ENCODE measurements at regions not wholly inside any gene's neighbourhood (a gene's known extent, or its start where the extent isn't known, plus 50 kb on each side); places are given as distances from the start of the nearest gene placed in this dataset.
"Not testable (repeated sequence)": the region's sequence is repeated elsewhere in the genome, so short reads cannot be mapped to it uniquely, and the experiment has no call there.

DNA sequence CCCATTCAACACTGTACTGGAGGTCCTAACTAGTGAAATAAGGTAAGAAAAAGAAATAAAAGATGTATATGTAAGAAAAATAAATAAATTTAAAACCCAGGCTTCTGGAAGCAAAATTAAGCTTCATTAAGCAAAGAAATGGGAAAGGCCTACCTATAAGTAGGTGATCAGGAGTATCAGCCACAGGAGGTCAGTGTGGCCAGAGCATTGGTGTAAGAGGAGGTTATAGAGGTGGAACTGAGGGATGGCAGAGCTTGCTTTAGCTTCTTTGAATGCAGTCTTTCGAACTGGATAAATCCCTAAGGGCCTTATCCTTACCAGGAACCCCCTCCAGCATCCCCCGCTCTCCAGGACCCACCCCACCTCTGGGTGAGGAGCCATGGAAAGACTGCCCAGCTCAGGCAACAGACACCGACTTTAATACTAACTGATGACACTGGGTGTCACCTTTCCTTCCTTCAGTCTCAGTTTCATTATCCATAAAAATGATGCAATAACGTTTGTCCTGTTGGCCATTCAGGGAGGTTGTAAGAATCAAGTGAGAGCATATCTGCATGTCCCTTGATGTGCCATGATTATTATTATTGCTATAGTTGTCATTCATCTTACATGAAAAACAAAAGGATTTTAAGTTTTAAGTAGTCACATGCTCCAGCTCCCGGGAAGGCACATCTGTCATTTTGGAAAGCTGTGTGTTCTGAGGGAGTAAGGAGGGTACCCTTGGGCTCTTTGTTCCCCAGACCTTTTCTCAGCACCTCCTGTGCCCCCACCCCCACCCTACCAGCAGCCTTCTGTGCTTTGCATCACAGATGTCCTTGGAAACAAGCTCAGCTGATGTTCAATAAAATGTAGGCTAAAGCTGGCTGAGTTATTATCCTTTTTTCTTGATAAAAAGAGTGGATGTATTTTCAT, 50.8 kb upstream of the CTNNA1 start:
- DNase-seq = no peak

DNA sequence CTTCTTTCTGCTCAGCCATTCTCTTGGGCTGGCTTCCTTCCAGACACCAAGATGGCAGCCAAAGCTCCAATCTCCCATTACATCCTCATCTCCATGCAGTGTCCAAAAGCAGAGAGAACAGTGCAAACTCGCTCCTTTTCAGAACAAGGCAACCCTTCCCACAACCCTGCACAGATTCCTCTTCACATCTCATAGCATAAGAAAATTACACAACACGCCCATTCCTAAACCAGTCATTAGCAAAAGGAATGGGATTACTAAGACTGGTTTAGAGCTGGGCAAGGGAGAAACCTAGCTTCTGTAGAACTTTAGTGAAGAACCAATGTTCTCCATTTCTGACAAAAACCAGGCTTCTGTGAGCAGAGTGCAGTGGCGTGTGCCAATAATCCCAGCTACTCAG, 51.5 kb upstream of the CTNNA1 start:
- no peak for DNase-seq

DNA sequence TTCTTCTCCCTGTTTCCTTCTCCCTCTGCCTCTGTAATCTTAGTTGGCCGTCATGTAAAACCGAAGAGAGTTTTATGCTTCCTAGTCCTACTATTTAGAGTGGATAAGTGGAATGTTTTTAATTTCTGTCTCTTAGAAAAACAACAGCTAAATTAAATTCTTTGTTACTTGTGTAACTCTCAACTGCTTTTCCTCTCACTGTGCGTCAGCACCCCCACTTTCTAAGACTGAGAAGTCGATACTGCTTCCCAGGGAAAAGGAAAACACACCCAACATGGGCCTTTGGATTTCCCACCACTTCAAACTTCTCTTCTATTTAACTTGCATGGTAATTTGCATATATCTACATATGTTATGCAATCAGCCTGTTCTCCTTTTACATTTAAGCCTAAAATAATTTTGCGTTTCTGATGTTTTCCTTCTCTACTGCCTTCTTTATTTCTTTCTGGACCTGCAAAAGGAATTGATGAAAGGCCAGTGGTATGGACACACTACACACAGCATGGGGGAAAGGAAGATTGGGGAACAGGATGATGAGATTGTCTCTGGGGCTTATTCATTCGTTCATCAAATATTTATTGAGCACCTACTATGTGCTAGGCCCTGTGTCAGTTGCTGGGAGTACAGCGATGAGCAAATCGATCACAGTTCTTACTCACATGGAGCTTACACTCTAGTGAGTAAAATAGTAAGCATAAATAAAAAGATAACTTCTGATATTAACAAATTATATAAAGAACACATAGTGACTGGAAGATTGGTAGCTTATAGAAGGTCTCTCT, 52.5 kb upstream of the CTNNA1 start:
- no peak for DNase-seq

DNA sequence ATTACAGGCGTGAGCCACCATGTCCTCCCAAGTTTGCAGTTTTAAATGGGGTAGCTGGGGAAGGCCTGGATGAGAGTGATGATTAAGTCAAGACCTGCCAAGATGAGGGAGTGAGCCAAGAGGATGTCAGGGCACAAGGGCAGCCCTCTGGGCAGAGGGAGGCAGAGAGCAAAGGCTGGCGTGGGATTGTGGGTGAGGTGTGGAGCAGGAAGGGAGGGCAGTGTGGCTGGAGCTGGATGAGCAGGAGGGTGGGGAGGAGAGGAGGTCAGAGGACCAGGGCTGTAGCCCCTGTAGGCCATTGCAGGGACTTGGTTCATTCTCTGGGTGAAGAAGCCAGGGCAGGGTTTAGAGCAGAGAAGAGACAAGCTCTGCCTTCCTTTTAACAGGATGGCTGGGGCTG, 53.7 kb upstream of the CTNNA1 start:
- no peak for DNase-seq

DNA sequence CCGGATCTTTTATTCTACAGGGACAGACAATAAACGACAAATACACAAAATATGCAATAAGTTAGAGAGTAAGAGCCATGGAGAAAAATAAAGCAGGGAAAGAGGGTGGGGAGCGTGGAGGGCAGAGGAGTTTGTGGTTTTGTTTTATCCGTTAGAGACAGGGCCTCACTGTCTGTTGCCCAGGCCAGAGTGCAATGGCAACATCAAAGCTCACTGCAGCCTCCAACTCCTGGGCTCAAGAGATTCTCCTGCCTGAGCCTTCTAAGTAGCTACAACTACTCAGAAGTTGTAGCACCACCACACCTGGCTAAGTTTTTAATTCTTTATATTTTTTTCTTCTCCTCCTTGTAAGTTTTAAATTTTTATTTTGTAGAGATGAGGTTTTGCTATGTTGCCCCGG, 54.5 kb upstream of the CTNNA1 start:
- DNase-seq = no peak

DNA sequence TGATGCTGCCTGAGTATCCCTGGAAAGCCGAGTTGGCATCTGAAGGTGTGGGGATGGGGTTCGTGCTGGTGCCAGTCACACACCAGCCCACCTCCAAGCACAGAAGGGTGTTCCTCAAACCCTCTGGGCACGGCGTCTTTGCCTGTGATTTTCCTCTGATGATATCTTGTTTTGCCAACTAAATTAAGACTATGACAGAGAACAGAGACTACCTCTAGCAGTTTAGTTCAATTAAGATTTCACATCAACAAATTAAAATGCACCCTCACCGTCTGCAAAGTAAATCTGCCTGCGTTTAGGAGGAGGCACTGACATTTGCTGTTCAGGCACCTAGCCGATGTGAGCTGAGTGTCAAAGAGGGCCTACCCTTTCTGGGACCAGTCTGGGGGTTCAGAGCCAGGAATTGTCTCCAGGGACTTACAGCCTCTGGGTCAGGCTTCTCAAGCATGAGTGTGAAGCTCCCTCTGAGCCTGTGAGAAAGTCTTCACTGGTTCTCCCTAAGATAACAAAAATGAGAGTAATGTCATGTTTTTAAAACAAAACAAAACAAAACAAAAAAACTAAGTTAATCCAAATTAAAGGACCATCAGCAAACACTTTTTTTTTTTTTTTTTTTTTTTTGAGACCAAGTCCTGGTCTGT, 55.4 kb upstream of the CTNNA1 start:
- DNase-seq = no peak

DNA sequence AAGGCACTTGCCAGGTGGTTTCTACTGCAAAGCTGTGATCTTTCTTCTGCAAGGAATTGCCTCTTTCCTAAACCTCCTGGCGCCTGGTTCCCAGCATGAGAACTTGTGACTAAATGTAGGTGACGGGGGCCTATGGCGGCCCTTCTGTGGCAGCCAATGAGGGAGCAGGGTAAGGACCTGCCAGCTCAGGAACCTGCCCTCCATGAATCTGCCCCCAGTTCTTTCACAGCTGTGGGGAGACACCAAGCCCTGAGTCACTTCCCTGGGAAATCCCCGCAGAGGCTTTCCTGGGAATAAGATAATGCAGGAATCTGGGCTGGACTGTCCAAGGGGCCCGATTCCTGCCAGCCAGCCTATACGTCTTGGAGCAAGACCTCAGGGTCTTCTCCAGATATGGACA, 56.7 kb upstream of the CTNNA1 start:
- DNase-seq = peak; percentile 51

DNA sequence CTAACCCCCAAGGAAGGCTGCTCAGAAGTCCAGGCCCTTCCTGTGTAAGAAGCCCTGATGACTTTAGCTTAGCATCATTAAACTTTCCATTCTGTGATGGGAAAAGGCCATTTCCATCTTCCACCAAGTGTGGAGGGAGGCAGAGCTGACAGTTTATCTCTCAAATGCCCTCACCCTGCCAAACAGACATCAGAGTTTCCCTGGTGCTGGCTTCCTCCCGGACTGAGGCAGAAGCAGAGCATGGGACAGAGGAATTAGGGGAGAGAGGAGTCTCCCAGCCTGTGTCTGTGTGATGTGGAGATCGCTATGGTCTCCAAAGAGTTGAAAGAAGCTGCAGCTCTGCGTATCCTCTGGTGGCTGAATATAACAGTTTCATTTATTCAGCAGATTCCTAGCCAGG, 57.4 kb upstream of the CTNNA1 start:
- no peak for DNase-seq

DNA sequence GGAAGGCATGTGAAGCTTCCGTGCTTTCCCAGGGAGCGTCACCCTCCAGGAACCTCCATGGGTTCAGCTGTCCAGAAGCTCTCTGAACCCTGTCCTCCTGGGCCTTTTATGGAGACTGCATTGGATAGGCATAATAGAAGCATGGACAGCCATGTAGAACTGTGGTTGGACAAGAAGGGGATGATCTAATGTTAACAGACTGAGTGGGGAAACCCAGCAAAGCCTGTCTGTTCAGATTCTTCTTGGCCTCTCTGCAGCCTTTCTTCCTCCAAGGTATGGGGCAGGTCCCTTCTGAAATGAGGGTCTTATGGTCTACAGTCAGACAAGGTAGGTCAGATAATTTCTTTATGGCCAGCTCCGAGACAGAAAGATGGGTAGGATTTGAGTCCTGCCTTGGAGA, 59.1 kb upstream of the CTNNA1 start:
- no peak for DNase-seq

DNA sequence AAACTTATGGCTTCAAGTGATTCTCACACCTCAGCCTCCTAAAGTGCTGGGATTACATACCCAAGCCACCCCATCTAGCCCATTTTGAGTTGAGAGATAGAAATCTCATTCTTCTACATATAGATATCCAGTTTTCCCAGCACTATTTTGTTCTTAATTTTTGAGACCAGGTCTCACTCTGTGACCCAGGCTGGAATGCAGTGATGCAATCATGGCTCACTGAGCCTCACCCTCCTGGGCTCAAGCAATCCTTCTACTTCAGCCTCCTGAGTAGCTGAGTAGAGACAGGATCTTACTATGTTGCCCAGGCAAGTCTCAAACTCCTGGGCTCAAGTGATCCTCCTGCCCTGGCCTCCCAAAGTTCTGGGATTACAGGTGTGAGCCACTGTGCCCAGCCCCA, 60.9 kb upstream of the CTNNA1 start:
- DNase-seq = no peak

DNA sequence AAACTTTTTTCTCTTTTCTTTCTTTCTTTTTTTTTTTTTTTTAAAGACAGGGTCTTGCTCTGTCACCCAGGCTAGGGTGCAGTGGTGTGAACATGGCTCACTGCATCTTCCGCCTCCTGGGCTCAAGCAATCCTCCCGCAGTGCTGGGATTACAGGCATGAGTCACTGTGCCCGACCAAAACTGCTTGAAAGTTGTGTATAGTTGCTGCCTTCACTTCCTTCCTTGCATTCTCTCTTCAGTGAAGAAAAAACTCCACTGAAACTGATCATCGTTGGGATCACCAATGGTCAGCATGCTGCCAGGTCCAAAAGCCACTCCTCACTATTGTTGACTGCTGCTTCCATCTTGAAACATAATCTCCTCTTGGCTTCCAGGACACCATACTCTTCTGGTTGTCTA, 66.6 kb upstream of the CTNNA1 start:
- no peak for DNase-seq

DNA sequence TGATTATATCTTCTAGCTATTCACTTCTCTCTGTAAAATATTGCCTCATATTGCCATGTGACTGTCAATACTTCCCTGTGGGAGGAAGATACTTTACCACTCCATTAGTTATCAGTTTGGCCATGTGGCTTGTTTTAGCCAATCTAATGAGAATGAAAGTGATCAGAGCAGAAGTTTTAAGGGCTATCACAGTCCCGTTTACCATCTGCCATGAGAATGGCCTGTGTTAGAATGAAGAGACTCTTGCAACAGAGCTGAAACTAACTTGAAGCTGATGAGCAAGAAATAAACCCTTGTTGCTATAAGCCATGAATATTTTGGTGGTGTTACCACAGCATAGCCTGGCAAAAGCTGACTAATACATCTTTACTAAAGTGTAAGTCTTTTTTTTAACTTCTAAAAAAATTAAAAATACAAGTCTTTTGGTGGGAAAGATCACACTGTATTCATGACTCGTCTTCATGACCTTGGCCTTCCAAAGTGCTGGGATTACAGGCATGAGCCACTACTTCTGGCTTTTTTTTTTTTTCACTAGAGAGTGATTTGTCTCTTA, 68.0 kb upstream of the CTNNA1 start:
- no peak for DNase-seq

DNA sequence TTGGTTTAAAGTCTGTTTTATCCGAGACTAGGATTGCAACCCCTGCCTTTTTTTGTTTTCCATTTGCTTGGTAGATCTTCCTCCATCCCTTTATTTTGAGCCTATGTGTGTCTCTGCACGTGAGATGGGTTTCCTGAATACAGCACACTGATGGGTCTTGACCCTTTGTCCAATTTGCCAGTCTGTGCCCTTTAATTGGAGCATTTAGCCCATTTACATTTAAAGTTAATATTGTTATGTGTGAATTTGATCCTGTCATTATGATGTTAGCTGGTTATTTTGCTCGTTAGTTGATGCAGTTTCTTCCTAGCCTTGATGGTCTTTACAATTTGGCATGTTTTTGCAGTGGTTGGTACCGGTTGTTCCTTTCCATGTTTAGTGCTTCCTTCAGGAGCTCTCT, 70.8 kb upstream of the CTNNA1 start:
- not testable (repeated sequence) for DNase-seq

DNA sequence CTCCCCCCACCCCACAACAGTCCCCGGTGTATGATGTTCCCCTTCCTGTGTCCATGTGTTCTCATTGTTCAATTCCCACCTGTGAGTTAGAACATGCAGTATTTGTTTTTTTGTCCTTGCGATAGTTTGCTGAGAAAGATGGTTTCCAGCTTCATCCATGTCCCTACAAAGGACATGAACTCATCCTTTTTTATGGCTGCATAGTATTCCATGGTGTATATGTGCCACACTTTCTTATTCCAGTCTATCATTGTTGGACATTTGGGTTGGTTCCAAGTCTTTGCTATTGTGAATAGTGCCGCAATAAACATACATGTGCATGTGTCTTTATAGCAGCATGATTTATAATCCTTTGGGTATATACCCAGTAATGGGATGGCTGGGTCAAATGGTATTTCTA, 74.4 kb upstream of the CTNNA1 start:
- DNase-seq = not testable (repeated sequence)

DNA sequence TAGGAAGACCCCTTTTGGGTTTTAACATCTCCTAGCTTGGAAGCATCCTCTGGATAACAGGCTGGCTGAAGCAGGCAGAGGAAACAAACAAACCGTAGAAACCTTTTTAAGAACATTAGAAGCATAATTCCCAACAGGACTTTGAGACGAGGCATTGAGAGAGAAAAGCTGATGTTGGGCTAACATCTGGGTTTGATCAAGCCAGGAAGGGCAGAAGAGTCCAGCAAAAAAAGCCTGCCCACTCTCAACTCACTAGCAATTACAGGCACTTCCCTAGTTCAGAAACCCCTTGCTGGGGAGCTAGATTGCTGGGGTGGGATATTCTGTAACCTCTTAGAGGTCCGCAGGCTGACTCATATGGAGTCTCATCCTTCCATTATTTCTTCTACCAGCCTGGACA, 75.4 kb upstream of the CTNNA1 start:
- no peak for DNase-seq

DNA sequence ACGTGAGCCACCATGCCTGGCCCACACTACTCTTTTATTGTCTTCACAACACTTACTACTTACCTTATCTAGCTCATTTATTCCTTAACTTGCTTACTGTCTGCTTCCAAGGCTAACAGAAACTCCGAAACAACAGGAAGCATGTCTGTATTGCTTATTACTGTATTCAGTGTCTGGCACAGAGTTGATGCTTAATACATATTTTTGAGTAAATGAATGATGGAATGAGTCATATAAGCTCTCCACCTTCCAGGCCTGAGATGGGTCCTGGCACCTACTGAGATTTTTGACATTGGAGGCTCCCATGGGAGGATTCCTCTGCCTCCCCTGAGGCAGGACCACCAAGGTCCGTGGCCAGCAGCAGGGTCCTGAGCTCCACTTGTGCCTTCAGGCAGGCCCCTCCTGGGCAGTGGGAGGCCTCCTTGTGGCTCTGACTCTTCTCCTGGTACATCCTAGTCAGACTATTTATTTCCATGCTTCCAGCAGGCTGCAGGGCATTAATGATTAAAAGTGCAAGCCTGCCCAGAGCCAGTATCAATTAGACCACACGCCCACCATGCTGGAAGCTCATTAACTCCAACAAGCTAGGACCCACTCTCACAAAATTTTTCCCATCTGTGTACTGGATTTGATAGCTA, 76.5 kb upstream of the CTNNA1 start:
- no peak for DNase-seq

DNA sequence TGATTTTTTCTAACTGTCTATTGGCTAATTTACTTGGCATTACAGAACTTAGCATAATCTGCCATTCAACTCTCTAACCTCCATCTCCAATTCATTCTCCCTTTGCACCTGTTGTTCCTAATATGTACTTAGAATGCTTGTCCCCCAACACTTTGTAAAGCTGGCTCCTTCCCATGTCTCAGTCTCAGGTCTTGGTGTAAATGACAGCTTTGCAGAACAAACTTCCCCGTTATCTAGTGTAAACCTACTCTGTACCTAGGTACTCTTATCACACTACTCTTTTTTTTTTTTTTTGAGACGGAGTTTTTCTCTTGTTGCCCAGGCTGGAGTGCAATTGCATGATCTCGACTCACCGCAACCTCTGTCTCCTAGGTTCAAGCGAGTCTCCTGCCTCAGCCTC, 77.2 kb upstream of the CTNNA1 start:
- DNase-seq = no peak

DNA sequence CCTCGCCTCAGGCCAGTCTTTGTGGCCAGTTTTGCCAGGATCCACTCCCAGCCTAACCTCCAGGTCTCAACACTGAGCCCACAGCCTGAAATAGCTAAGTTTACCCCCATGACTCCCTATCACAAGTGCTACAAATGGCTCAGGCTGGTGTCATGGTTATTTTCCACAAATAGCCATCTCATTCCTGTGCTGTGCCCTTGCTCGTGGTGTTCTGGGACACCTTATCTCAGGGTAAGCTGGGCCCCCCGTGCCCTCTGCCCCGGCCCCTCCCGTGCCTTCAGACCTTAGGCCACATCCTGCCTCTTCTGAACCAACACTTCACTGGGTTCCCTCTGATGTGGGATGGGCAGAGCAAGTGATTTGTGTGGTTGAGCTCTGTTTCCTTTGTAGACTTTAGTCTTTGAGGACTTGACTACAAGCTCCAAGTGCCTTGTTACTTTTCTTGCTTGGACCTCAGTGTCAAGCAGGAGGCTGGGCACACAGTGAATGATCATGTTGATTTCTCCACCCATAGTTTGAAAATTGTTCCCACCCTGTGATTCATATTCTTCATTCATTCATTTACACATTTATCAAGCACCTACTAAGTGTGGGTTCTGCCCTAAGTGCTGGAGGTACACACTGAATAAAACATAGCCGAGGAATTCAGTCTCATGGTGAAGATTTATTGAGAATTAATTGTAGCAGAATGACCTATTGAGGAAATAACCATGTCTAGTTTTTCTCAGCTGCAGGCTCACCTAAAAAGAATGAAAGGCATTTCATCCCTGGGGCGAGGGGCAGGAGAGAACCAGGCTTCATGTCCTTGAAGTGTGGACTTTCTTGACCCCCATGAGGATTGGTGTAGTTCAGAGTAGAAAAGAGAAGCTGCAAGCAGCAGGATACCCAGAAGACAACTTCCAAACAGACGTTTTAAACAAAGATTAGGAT, 84.5 kb upstream of the CTNNA1 start:
- no peak for DNase-seq

DNA sequence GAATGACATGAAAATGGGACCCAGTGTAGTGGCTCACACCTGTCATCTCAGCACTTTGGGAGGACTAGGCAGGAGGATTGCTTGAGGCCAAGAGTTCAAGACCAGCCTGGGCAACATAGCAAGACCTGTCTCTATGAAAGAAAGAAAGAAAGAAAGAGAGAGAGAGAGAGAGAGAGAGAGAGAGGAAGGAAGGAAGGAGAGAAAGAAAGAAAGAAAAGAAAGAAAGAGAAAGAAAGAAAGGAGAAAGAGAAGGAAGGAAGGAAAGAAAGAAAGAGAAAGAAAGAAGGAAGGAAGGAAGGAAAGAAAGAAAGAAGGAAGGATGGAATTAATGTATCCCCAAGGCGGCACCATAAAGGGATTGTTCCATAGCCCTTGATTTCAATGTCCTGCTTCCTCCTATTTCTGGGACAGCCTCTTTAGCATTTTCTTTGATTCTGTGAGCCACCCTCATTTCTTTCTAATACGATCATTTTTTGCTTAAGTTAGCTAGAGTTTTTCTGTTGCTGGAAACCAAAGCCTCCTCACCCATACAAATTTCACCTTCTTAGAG, 85.4 kb upstream of the CTNNA1 start:
- not testable (repeated sequence) for DNase-seq

DNA sequence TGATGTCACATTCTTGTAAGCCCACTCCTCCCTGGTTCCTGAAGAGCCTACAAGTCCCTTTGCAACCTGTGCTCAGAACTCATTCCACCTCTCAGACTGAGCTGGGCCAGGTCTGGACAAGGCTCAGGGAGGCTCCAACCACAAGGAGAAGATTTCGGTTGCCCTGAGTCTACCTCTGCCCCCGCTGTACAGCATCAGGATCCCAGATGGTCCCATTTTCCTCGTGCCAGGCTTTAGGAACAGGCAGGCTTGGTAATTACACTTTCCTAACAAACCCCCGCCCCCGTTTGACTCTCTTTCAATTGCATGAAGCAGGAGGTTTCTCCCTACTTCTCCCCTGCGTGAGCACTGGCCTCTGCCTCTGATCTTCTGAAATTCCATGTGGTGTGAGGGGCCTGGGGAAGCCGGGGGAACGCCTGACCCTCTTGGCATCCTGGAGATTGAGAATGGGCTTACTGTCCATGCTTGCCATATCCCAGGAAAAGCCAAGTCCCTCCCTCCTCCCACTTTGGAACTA, 86.9 kb upstream of the CTNNA1 start:
- DNase-seq = no peak

DNA sequence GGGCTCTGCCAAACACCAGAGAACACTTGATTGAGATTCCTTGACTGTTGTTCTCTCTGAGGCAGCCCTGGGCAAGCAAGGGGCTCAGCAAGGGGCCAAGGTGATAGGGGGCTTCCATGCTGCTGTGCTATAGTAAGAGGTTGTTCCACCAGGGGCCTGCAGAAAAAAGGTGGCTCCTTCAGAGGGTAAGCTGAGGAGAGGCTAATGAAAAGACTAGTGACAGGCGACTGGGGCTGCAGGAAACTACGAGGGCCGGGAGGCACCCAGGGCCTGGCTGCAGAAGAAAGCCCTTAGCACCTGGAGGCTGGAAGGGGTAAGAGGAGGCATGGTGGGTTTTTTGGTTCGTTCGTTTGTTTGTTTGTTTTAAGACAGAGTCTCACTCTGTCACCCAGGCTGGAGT, 88.0 kb upstream of the CTNNA1 start:
- DNase-seq = no peak

Data from amniotic stem cell (primary cell).